ENCODE measurements at regions not wholly inside any gene's neighbourhood (a gene's known extent, or its start where the extent isn't known, plus 50 kb on each side); places are given as distances from the start of the nearest gene placed in this dataset.
"Not testable (repeated sequence)": the region's sequence is repeated elsewhere in the genome, so short reads cannot be mapped to it uniquely, and the experiment has no call there.

DNA sequence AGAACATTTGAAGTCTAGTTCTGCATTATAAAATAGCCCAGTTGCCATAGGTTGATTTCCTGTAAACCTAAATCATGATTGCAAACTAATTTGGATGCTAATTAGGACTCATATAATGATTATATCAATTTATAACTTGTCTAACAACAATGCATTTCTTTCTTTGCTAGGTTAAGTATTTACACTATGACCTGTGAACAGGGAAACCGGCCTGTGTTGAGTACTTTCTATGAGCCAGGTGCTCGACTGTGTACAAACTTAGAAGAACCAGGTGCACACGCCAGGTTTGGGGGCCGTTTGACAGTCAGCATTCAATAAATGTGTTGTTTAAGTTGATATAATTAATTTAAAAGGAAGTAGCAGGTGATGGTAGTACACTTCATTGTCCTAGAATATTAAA lies 203.1 kb downstream of the TM9SF2 start:
- DNase-seq (ENCODE audit: low spot score): no peak

DNA sequence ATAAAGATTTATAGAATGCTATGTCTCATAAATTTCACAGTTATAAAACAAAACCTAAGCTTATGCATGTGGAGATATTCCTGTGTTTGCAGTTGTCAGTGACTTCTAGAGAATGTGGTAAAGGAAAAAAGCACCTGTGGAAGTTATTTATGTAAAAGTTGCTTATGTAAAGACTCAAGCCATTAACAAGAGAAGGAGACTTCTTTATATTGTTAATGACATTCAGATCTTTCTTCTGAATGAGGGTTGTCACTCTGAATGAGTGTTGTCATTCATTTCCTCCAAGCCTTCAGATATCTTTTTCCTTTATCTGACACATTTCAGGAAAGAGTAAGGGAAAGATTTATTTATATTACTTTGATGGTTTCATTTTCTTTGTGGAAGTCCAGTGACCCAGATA lies 202.6 kb downstream of the TM9SF2 start:
- DNase-seq (ENCODE audit: low spot score): no peak

DNA sequence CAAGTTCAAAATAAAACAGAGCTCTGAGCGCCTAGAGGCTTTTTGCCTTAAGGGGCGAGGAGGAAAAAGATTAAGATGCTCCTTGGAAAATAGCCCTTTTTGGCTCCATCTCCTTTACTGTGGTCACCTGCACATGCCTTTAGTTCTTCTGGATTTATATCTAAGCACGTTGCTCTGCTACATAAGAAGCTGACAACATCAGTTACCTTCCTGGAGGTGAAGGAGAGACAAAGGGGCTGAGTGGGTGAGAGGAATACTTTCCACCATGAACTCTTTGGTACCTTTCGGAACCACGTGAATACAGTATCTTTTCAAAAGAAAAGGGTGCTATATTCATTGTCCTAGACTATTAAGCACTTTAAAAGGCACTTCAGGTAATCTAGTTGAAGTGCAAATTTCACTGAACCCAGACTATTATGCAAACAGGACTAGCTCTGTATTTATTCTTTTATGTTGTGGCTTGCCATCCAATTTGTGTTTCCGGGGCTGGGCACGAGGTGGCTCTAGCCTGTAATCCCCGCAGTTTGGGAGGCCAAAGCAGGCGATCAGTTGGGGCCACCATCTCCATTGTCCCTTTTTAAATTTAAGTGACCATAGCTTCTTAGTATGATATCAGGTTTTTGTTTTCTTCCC lies 201.5 kb downstream of the TM9SF2 start:
- DNase-seq (ENCODE audit: low spot score): no peak

DNA sequence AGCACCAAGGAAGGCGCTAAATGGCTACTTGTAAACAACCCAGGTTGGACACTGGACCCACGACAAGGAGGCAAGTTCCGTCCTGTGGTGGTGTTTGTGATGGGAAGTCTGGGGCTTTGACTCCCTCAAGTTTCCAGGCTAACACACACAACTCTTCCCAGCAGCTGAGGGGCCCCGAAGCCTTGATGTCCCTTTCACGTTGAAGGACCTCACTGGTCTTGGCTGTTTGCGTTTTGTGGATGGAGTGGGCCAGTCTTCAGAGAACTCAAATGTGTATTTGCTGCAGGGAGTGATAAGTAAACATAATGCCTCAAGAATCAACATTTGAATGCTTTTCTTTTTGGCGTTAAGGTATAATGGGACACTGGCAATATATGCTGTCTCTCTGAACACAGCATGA lies 199.2 kb downstream of the TM9SF2 start:
- no peak for DNase-seq (ENCODE audit: low spot score)

GRCh38 chr13:99698816-99699099 lies 197.5 kb downstream of the TM9SF2 start:
- no peak for DNase-seq (ENCODE audit: low spot score)

GRCh38 chr13:99698010-99698815 lies 196.9 kb downstream of the TM9SF2 start:
- no peak for DNase-seq (ENCODE audit: low spot score)

GRCh38 chr13:99695857-99696256 lies 194.6 kb downstream of the TM9SF2 start:
- no peak for DNase-seq (ENCODE audit: low spot score)

- DNase-seq (ENCODE audit: low spot score): no peak
Observed at GRCh38 chr13:99693852-99694611, 192.8 kb downstream of the TM9SF2 start.

- no peak for DNase-seq (ENCODE audit: low spot score)
Observed at GRCh38 chr13:99693351-99693750, 192.1 kb downstream of the TM9SF2 start.

DNA sequence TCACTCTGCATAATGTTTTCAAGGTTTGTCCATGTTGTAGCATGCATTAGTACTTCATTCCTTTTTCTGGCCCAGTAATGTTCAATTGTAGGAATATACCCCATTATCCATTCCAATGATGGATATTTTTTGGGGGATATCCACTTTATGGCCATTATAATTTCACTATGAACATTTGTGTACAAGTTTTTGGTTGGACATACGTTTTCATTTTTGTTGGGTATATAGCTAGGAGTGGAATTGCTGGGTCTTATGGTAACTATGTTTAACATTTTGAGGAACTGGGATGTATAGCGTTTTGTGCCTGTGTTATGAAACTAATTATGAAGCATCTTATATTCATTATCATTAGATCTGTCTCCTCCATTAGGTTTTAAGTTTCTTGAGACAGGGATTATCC lies 191.6 kb downstream of the TM9SF2 start:
- no peak for DNase-seq (ENCODE audit: low spot score)

DNA sequence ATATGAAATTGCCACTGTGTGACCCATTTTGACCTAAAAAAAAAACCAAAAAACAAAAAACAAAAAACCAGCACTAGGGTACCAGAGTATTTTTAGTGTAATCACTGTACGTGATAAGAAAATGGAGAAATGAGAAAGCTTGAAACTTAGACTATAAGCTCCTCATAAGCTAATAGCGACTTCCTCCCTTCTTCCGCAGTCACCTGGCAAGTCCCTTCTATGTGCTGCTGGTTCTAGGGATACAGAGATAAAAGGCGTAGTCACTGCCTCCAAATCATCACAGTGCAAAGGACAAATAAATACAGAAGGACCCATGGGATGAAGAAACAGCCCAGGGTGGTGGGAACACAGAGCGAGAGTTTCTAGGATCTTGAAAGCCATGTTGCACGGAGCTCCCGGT lies 190.3 kb downstream of the TM9SF2 start:
- DNase-seq (ENCODE audit: low spot score): no peak

DNA sequence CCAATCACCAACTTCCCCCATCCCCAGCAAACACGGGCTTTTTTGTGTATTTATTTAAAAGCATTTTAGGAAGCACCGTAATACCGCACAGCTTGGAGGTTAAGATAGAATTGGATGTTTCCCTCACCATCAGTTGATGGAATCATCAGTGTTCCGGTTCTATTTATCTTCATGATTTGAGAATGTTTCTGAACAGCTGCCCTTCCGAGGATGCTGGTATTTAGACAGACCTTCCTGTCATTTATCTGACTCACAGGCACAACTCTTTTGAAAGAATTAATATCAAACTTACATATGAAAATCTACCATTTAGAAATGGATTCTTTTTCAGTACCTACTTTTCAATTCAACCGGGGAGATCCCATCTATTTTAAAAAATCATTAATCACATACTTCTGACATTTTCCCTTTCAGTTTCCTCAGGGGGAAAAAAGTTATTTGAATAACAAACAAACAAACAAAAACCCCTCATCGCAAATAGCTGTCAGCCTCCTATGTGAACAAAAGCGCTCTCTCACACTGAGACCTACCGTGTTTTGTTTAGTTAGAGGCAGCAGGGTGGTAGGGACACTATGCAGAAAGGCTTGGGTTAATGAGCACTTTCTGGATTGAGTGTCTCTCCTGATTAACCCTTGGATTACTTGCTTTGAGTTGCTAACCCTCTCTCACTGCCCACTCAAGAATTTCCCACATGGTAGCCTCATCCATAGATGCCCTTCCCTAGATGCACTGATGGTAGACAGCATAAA lies 189.3 kb downstream of the TM9SF2 start:
- no peak for DNase-seq (ENCODE audit: low spot score)

DNA sequence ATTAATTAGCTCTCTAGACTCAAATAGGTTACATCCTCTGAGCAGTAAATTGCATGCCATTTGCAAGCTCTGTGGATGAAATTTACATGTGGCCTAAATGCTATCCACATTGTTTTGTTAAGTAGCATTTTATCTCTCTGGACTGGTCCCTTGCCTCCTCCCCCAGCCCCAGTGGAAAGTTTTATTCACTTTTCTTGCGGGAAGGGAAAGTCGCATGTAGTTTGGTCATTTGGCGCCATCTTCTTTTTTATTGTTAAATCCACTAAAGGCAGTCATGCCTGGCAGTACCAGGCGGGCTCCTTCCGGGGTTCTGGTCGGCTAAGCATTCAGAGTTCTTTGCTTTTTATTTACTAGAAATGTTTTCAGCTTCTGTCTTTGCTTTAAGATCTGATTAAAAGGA lies 188.7 kb downstream of the TM9SF2 start:
- no peak for DNase-seq (ENCODE audit: low spot score)

DNA sequence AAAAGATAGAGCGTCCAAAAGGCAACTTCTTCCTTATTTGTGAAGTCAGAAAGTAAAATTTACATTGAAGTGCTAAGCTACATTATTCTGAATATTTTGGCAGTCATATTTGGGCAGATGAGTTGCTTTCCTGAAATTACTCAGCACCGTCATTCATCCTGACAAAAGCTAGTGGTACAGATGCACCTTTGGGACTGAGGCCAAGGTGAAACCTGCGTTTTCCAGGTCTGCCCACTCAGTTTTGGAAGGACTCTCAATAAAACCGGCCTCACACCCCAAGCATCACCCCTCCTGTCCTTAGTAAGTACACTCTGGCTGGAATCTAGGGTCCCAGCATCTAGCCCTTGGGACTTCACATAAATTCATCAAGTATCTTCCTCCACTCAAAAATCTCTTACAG lies 187.5 kb downstream of the TM9SF2 start:
- no peak for DNase-seq (ENCODE audit: low spot score)

DNA sequence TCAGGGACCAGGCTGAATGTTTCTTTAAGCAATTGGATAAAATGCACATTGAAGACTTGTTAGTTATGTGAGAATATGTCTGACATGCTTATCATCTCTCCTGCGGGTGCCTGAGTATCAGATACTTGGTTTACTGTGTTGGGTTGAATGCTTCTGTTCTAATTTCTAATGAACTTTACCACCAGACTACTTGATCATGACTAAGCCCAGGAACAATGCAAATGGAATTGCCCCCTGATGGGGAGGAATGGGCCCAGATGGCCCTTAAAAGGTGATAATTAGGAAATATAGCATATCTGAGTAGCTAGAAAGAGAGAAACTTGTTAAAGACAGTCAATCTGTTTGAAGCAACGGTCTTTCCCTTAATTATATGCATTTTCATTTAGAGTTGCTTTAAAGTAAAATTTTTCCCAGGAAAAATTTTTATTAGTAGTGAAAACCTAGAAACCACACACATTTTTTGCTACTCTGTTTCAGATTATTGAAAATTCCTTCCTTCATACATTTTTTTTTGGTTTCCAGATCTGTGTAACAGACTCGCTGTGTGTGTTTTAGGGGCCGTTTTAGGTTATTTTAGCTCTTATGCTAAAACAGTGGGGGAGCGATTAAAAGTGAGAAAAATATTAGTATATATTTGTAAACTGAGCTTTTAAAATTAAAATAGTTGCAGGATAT lies 186.6 kb downstream of the TM9SF2 start:
- DNase-seq (ENCODE audit: low spot score): no peak

- no peak for DNase-seq (ENCODE audit: low spot score)
Observed at GRCh38 chr13:99686944-99687411, 185.7 kb downstream of the TM9SF2 start.

- DNase-seq (ENCODE audit: low spot score): no peak
Observed at GRCh38 chr13:99686157-99686572, 184.9 kb downstream of the TM9SF2 start.

DNA sequence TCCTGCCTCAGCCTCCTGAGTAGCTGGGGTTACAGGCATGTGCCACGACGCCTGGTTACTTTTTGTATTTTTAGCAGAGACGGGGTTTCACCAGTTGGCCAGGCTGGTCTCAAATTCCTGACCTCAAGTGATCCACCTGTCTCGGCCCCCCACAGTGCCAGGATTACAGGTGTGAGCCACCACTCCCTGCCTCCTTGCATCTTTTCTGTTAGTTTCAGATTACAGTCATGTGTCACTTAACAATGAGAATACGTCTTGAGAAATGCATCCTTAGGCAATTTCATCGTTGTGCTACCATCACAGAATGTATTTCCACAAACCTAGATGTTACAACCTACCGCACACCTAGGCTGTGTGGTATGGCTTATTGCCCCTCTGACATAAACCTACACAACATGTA lies 180.4 kb downstream of the TM9SF2 start:
- no peak for DNase-seq (ENCODE audit: low spot score)

DNA sequence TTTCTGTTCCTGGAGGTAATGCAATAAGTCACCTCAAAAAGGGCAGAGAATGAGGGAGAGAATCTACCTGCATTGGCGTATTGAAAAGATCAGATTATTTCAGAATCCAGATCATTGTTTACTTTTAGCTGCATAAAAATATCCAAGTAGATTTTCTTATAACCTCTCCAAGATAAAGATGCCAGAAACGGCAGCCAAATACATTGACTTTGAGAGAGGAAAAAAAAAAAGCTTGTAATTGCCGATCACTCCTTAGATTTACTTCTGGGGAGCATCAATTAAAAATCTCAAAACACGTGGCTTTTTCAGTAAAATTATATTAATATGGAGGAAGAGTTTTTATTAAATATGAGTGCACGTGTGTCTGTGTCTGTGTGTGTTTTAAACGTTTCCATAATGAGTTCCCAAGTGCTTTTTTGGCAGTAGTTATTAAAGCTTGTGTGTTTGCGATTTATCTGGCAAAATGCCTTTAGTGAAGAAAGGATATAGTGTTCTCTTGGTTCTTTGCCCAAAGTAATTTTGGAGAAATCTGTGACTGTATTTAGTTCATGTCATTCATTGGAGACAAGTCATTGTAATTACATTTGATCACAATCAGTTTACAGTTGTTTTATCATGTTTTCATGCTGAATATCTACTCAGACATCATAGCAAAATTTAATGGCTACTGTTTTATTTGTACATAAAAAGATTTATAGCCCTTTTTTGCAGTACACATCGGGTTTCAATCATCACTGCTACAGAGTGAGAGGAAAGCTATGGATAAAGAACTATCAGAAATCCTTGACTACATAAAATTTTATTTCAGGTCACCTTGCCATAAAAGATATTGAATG lies 176.1 kb downstream of the TM9SF2 start:
- no peak for DNase-seq (ENCODE audit: low spot score)

GRCh38 chr13:99671746-99672145 lies 170.5 kb downstream of the TM9SF2 start:
- DNase-seq (ENCODE audit: low spot score): no peak

DNA sequence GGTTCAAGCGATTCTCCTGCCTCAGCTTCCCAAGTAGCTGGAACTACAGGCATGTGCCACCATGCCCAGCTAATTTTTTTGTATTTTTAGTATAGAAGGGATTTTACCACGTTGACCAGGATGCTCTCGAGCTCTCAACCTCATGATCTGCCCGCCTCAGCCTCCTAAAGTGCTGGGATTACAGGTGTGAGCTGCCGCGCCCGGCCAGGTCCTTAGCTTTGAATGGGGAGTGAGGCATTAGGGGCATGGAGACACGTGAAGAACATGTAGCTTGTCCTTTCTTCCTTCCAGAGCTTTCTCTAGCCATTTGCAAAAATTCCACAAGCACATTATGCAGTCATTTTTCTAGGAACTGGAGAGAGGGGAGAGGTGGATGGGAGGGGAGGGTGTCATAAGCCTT lies 167.8 kb downstream of the TM9SF2 start:
- not testable (repeated sequence) for DNase-seq (ENCODE audit: low spot score)

Measured in HT-29 (cell line).